ENCODE measurements at regions not wholly inside any gene's neighbourhood (a gene's known extent, or its start where the extent isn't known, plus 50 kb on each side); places are given as distances from the start of the nearest gene placed in this dataset.

GRCh38 chr4:153090670-153091385 lies 113.4 kb upstream of the TRIM2 start:
- no peak overlapping the region for H2BK120ac ChIP-seq (ENCODE audit: low read depth, low read length, poor library complexity, severe bottlenecking)
- no peak overlapping the region for H3K9ac ChIP-seq (ENCODE audit: extremely low read depth, insufficient read length, low read length)
- peak; percentile 15 for DNase-seq
- H2AFZ ChIP-seq (ENCODE audit: low read length), result no peak overlapping the region
- Mint-ChIP-seq H3K27ac (no peak overlapping the region), H3K27me3 (ENCODE audit: low read depth) (peaks cover 4% of the 10 kb centered on the region; the same call in 1 of the 2 replicates), H3K36me3 (ENCODE audit: insufficient read depth in 1 of 3, low read depth in 3 of 3) (no peaks in the 10 kb centered on the region), H3K4me1 (peaks cover 23 to 25% of the 10 kb centered on the region in 2 experiments), H3K9me3 (no peaks in the 10 kb centered on the region), H3K4me3 (no peak overlapping the region)
- no peak overlapping the region for H2BK15ac ChIP-seq (ENCODE audit: low read depth, low read length)
- H4K20me1 ChIP-seq (ENCODE audit: control insufficient read depth, insufficient read depth, insufficient read length), result no peaks in the 10 kb centered on the region
- no peak overlapping the region; the same call in 1 of the 2 replicates for H3K14ac ChIP-seq (ENCODE audit: insufficient read depth, low read length)
- H3K79me2 ChIP-seq (ENCODE audit: insufficient read depth, low read length), result no peaks in the 10 kb centered on the region
- no peak for TF ChIP-seq CTCF (conservative IDR thresholded peaks at IDR 0.05)
- no peak overlapping the region for H2BK12ac ChIP-seq (ENCODE audit: insufficient read length, low read depth, low read length)
- H3K79me1 ChIP-seq (ENCODE audit: insufficient read depth, low read depth, low read length, poor library complexity, severe bottlenecking), result no peaks in the 10 kb centered on the region
- no peaks in the 10 kb centered on the region for H3K9me3 ChIP-seq (ENCODE audit: control insufficient read depth, low read depth, low read length)
- H3K27ac ChIP-seq (ENCODE audit: insufficient read length, low read depth, low read length), result no peak overlapping the region
- H3K27me3 ChIP-seq (ENCODE audit: insufficient read depth, low read length), result no peaks in the 10 kb centered on the region
- H3K4me2 ChIP-seq (ENCODE audit: insufficient read depth, insufficient read length, low read length), result no peak overlapping the region
- 0 out of 2 replicates have a peak, but pooled peaks cover 1% of the 10 kb centered on the region for H3K4me1 ChIP-seq (ENCODE audit: insufficient read depth, low read length)
- H2BK5ac ChIP-seq (ENCODE audit: insufficient read length, low read length), result no peak overlapping the region
- no peak overlapping the region for H3K23ac ChIP-seq (ENCODE audit: insufficient read length, low read depth, low read length)
- H3K23me2 ChIP-seq (ENCODE audit: insufficient read length, low read depth, low read length, poor library complexity, severe bottlenecking), result no peaks in the 10 kb centered on the region
- H4K91ac ChIP-seq (ENCODE audit: insufficient read length, low read depth, low read length), result no peak overlapping the region
- no peak overlapping the region for H4K5ac ChIP-seq (ENCODE audit: insufficient read length, low read depth, low read length)
- H3K56ac ChIP-seq (ENCODE audit: insufficient read length, low read depth, low read length), result no peak overlapping the region
- H3T11ph ChIP-seq (ENCODE audit: low read length), result no peak overlapping the region
- H4K8ac ChIP-seq (replicated peaks; ENCODE audit: insufficient read length, low read depth, low read length), result no peak overlapping the region
- H3K18ac ChIP-seq (ENCODE audit: insufficient read length, low read depth, low read length), result no peak overlapping the region
- no peak overlapping the region for H3K4ac ChIP-seq (ENCODE audit: low read depth, low read length)
- no peak overlapping the region for H2BK20ac ChIP-seq (ENCODE audit: low read depth, low read length, poor library complexity, severe bottlenecking)
- no CpG with 5 or more reads among the region's 6 CpGs for WGBS (ENCODE audit: extremely low coverage, insufficient read length, low lambda C conversion rate)
- H2AK5ac ChIP-seq (ENCODE audit: insufficient read length, low read length), result no peak overlapping the region

All from H9 (cell line).